ENCODE measurements at regions not wholly inside any gene's neighbourhood (a gene's known extent, or its start where the extent isn't known, plus 50 kb on each side); places are given as distances from the start of the nearest gene placed in this dataset.

- TF ChIP-seq GATA2 (IDR thresholded peaks at IDR 0.05; ENCODE audit: low read depth, low read length) (no peak), GATA3 (IDR thresholded peaks at IDR 0.05; ENCODE audit: low read depth, low read length) (no peak)
Observed at GRCh38 chr15:93985925-93986324, 245.4 kb upstream of the MCTP2 start.

Measured in SH-SY5Y (cell line).